IgD-negative memory B cell (primary cell): ENCODE measurements at regions not wholly inside any gene's neighbourhood (a gene's known extent, or its start where the extent isn't known, plus 50 kb on each side); places are given as distances from the start of the nearest gene placed in this dataset.

ENCODE experiments used
- H3K27ac Mint-ChIP-seq, 3 donors: one replicate each; pipeline ENCODE4 v1.8.0; 2020 to 2022; ENCODE audit warnings: mild to moderate bottlenecking in 3 of 3, mixed read lengths in 3 of 3, moderate library complexity in 1 of 3
- H3K27me3 Mint-ChIP-seq: one replicate; pipeline ENCODE4 v1.8.0; 2021; ENCODE audit warnings: mixed read lengths
- H3K36me3 Mint-ChIP-seq: one replicate; pipeline ENCODE4 v1.8.0; 2020; ENCODE audit warnings: mild to moderate bottlenecking, mixed read lengths
- H3K4me1 Mint-ChIP-seq, 3 donors: one replicate each; pipeline ENCODE4 v1.8.0; 2020 to 2022; ENCODE audit warnings: mixed read lengths in 3 of 3, mild to moderate bottlenecking in 1 of 3
- H3K4me3 Mint-ChIP-seq, 4 donors: one replicate each; pipeline ENCODE4 v1.8.0; 2020 to 2022; ENCODE audit warnings: mild to moderate bottlenecking in 4 of 4, mixed read lengths in 4 of 4, moderate library complexity in 3 of 4
- H3K9me3 Mint-ChIP-seq, 3 donors: one replicate each; pipeline ENCODE4 v1.8.0; 2020 to 2021; ENCODE audit warnings: mixed read lengths in 3 of 3, mild to moderate bottlenecking in 1 of 3

DNA sequence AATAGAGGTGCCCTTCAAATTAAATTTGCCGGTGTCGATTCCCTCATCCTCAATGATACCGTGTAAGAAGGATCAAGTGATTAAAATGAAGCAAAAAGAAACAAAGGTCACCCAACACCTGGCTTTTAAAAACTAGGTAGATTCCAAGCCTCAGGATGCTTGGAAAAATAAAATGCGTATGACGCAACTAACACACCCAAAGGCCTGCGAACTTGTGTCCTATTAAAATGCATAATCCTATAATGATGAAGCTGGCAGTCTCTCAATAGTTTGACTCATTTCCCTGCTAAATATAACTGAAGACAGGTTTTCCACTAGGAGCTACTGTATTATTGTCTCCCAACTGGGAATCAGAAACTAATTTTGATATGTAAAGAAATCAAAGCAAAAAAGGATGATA, 263.2 kb downstream of the DHX15 start:
- Mint-ChIP-seq H3K4me3 (no peak overlapping the region), H3K27ac (no peak overlapping the region)

DNA sequence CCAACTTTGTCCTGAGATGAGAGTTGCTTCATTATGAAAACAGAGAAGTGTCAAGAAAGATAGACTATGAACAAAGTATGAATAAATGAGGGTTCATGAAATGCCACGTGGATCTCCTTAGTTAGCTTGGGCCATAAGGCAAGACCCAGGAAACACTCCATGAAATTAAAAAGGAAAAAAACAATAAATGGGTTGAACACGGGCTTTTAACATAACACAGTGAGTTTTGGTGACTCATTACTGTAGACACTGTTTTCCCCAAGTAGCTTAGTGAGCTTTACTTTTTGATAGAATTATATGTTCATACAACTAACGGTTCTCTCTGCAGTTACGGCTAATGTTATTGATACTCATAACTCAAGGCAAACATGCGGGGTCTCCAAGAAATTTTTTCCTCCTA, 265.0 kb downstream of the DHX15 start:
- no peaks in the 10 kb centered on the region for H3K4me1 Mint-ChIP-seq
- no peaks in the 10 kb centered on the region for H3K27me3 Mint-ChIP-seq
- H3K36me3 Mint-ChIP-seq = no peaks in the 10 kb centered on the region
- H3K9me3 Mint-ChIP-seq = no peaks in the 10 kb centered on the region
- H3K27ac Mint-ChIP-seq = no peak overlapping the region
- no peak overlapping the region for H3K4me3 Mint-ChIP-seq

More for the DNA sequence above, 263.2 kb downstream of the DHX15 start:
- no peaks in the 10 kb centered on the region for H3K36me3 Mint-ChIP-seq
- H3K4me1 Mint-ChIP-seq = no peaks in the 10 kb centered on the region
- no peaks in the 10 kb centered on the region for H3K9me3 Mint-ChIP-seq
- no peaks in the 10 kb centered on the region for H3K27me3 Mint-ChIP-seq

DNA sequence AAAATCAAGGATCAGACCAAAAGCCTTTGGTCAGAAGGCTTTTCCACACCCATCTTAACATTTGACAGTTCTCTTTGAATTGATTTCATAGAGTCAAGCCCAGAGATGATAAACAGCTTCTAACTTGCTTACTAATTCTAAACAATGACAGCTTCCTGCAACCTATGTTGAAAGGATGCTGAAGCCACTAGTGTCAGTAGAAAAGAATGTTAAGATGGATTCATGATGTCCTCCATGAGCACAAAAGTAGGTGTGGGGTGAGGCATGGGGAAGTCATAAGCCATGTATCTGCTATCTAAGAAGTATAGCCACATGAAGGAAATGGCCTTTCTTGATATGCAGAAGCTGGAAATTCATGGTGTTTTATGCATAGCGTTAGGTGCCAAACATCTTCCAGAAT, 269.3 kb downstream of the DHX15 start:
- no peak overlapping the region for H3K4me3 Mint-ChIP-seq
- H3K4me1 Mint-ChIP-seq = no peaks in the 10 kb centered on the region
- no peaks in the 10 kb centered on the region for H3K36me3 Mint-ChIP-seq
- no peak overlapping the region for H3K27ac Mint-ChIP-seq
- peaks cover 0 to 7% (median 3%) of the 10 kb centered on the region in 3 donors for H3K9me3 Mint-ChIP-seq
- no peaks in the 10 kb centered on the region for H3K27me3 Mint-ChIP-seq

DNA sequence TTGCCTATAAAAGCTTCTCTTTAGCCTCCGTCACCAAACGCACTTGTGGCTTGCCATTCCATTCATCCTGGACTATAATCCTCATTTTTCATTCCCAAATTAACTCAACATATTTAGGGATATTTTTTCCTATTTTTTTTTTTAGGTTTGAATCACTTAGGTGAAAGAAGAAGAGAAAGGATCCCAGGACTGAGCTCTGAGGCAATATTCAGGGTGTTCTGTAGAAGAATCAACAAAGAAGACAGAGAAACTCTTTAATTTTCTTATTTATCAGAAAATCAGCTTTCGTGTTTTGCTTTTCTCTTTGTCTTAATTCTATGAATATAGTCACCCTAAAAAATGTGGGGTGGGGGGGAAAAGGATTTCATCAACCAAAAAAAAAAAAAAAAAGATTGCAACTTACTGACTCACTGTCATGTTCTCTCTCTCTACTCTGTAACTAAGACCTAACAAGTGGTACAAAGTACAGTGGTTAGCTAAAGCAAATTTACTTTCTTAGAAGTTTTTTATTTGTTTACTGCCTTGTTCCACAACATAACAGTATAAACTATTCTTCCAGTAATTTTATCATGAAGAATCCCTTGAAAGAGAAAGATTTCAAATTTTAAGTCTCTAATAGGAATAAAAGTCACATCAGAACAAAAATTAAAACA, 272.0 kb downstream of the DHX15 start:
- no peaks in the 10 kb centered on the region for H3K4me1 Mint-ChIP-seq
- H3K27ac Mint-ChIP-seq = no peak overlapping the region
- H3K9me3 Mint-ChIP-seq = peaks cover 0 to 11% (median 9%) of the 10 kb centered on the region in 3 donors
- no peaks in the 10 kb centered on the region for H3K36me3 Mint-ChIP-seq
- no peaks in the 10 kb centered on the region for H3K27me3 Mint-ChIP-seq
- no peak overlapping the region for H3K4me3 Mint-ChIP-seq

DNA sequence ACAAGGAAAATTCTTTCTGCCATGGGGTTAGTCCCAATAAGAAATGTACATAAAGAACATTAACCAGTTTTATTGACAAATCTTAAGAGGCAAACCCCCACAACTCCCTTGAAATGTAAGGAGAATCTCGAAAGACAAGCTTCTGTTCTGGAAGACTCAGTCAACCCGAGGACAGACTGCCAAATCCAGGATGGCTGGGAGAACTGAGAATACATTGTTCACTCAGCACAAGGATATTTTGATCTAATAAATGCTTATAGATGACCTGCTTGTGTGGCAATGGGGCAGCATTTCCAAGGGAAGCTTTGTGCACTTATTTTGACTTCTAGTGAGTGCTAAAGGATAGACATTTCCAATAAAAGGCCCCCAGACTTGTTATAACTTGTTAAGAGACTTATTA, 280.4 kb downstream of the DHX15 start:
- Mint-ChIP-seq H3K4me1 (no peaks in the 10 kb centered on the region), H3K27ac (no peak overlapping the region), H3K27me3 (no peaks in the 10 kb centered on the region), H3K4me3 (no peak overlapping the region), H3K36me3 (no peaks in the 10 kb centered on the region), H3K9me3 (peaks cover 0 to 5% (median 4%) of the 10 kb centered on the region in 3 donors)

DNA sequence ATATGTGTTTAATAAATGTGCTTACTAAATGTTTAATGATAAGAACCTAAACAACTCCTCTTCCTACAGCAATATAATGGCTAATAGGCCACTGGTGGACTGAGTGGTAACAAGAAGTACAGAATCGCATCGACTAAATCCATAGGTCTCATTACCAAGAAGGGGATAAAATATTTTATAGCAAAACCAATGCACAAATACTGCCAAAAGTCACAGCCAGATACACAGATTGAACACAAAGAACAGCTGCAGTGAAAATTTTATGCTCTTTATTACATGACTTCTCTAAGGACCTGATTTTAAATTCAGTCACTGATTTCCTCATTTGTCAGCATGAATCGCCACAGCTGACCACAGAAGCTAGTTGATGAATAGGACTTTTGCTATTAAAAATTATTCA, 285.4 kb downstream of the DHX15 start:
- Mint-ChIP-seq H3K4me1 (no peaks in the 10 kb centered on the region), H3K4me3 (no peak overlapping the region), H3K9me3 (peaks cover 0 to 3% (median 2%) of the 10 kb centered on the region in 3 donors)

DNA sequence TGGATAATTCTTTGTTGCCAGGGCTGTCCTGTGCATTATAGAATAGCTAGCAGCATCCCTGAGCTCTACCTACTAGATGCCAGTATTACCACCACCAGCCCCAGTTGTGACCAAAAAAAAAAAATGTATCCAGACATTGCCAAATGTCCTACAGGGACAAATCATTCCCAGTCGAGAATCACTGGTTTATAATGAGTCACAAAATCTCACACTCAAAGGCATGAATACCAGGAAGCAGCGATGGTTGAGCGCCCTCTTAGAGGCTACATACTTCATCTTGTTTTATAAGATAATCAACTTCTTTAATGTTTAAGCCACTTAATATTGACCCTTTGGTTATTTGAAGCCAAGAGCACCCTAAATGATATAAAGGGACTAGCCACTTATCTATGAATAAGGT, 297.3 kb downstream of the DHX15 start:
- no peaks in the 10 kb centered on the region for H3K27me3 Mint-ChIP-seq
- H3K4me3 Mint-ChIP-seq = no peak overlapping the region
- no peaks in the 10 kb centered on the region for H3K36me3 Mint-ChIP-seq
- H3K27ac Mint-ChIP-seq = no peak overlapping the region
- H3K4me1 Mint-ChIP-seq = peaks cover 0 to 3% (median 0%) of the 10 kb centered on the region in 3 donors
- H3K9me3 Mint-ChIP-seq = peaks cover 0 to 4% (median 2%) of the 10 kb centered on the region in 3 donors

More for the DNA sequence above, 285.4 kb downstream of the DHX15 start:
- Mint-ChIP-seq H3K36me3 (no peaks in the 10 kb centered on the region), H3K27me3 (no peaks in the 10 kb centered on the region), H3K27ac (no peak overlapping the region)

DNA sequence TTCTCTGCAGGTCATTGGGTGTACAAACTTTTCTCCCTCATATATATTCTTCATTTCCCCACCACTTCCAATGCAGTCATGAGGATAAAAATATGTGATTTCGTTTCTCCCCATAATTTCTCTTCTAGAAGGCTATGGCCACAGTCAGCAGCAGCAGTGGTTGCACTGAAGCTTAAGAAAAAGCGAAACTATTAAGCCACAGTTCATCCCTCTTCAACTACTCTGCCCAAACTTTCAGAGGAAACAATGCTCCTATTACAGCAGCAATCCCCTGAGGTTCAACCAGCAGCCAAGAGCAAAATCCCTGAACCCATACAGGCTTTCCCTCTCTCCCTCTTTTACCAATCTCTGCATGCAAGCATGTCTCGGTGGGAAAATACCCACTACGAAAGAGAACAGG, 298.6 kb downstream of the DHX15 start:
- Mint-ChIP-seq H3K27ac (no peak overlapping the region), H3K36me3 (no peaks in the 10 kb centered on the region), H3K27me3 (no peaks in the 10 kb centered on the region), H3K9me3 (peaks cover 0 to 4% (median 2%) of the 10 kb centered on the region in 3 donors), H3K4me1 (peaks cover 0 to 2% (median 0%) of the 10 kb centered on the region in 3 donors), H3K4me3 (no peak overlapping the region)

DNA sequence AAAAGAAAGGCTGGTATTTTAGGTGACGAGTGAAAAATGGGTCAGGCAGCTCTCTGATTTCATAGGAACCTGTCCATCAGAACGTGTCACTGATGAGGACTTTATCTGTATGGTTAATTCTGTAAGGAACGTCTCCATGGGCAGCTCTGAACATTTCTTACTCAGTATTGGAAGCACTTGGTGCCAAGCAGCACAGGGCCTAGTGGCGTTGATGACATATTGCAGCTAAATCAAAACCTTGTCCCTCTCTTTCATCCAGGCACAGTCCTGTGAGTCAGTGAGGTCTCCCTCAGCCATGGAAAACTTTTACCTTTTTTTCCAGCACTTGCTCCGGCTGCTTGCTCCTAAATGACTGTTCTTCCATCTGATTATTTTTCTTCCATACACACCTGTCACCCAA, 301.9 kb downstream of the DHX15 start:
- H3K4me3 Mint-ChIP-seq = no peak overlapping the region
- H3K36me3 Mint-ChIP-seq = no peaks in the 10 kb centered on the region
- no peaks in the 10 kb centered on the region for H3K27me3 Mint-ChIP-seq
- H3K9me3 Mint-ChIP-seq = peaks cover 0 to 4% (median 1%) of the 10 kb centered on the region in 3 donors
- no peak overlapping the region for H3K27ac Mint-ChIP-seq
- peaks cover 0 to 4% (median 0%) of the 10 kb centered on the region in 3 donors for H3K4me1 Mint-ChIP-seq

DNA sequence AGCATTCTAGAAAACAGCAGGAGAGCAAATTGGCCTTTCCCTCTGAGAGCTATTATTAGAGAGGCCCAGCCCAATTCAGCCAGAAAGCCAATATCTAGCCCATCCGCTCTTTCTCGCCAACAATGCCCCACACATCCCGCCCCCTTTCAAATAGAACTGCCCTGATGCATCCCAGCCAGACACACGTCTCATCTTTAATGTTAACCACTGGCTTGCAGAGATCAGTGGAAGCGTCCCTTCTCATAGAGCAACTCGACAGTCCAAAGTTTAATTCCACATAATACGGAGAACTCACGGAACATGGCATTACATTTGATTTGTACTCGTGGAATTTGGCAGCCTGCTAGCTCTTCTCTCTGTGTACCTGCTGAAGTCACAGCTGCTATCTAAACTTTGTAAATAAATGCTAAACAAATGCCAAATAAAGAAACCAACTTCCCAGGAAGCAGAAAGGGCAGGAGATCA, 304.4 kb downstream of the DHX15 start:
- no peak overlapping the region for H3K4me3 Mint-ChIP-seq
- no peaks in the 10 kb centered on the region for H3K27me3 Mint-ChIP-seq
- no peaks in the 10 kb centered on the region for H3K36me3 Mint-ChIP-seq
- H3K9me3 Mint-ChIP-seq = peaks cover 0 to 2% (median 1%) of the 10 kb centered on the region in 3 donors
- H3K27ac Mint-ChIP-seq = no peak overlapping the region
- H3K4me1 Mint-ChIP-seq = peaks cover 0 to 4% (median 0%) of the 10 kb centered on the region in 3 donors

DNA sequence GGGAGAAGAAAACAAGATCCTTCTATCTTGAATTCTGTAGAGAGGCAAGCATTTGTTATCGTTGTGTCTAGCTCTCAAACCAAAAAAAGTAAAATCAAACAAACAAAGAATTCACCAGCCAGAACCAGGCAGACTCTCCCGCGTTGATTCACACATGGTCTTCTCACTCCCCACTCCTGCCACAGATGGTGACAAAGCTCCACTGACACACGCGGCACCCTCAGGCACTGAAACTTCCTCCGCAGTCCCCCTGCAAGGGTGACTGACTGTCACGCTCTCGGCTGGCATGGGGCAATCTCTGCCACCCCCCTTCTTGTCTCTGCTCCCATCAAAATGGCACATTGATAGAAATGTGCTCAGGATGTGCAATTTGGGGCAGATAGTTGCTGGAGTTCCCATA, 304.9 kb downstream of the DHX15 start:
- peak overlapping the region in 1 of 4 donors; percentile 67 for H3K4me3 Mint-ChIP-seq
- H3K4me1 Mint-ChIP-seq = peaks cover 0 to 4% (median 0%) of the 10 kb centered on the region in 3 donors
- peaks cover 0 to 2% (median 1%) of the 10 kb centered on the region in 3 donors for H3K9me3 Mint-ChIP-seq
- no peak overlapping the region for H3K27ac Mint-ChIP-seq
- H3K36me3 Mint-ChIP-seq = no peaks in the 10 kb centered on the region
- H3K27me3 Mint-ChIP-seq = no peaks in the 10 kb centered on the region

DNA sequence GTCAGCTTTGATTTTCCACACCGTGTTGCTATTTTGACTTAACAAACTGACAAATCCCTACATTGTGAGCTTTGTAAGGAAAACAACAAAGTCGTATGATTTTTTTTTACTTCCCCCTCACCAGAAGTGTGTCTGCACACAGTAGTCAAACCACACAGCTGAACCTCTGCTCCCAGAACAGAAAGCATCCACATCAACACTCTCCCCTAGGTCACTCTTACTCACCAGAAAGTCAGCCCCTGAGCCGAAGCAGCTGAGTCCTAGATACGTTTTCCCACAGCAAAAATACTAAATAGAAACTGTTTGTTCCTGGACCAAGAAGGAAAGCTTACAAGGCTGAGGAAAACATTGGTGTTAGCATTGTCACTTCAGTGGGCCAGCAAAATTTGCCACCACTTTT, 305.7 kb downstream of the DHX15 start:
- Mint-ChIP-seq H3K4me1 (peaks cover 0 to 4% (median 0%) of the 10 kb centered on the region in 3 donors), H3K27ac (no peak overlapping the region), H3K27me3 (no peaks in the 10 kb centered on the region), H3K4me3 (no peak overlapping the region), H3K9me3 (peaks cover 0 to 2% (median 1%) of the 10 kb centered on the region in 3 donors), H3K36me3 (no peaks in the 10 kb centered on the region)

DNA sequence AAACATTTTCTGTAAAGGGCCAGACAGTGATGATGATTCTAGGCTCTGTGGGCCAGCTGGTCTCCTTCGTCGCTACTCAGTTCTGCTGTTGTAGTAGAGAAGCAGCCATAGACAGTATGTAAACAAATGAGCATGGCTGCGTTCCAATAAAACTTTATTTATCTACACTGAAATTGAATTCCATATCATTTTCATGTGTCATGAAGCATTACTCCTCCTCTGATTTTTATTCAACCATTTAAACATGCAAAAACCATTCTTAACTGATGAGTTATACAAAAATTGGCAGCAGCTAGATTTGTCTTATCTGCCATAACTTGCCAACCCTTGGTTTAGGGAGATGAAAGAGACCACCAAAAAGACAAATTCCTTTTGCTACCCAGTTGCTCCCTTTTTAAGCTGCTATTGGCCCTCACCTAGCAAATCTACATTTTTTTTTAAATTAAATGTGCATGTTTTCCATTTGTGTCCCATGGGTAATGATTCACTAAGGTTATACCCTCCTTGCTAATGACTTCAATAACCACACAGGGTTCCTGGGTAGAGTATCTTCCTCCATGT, 309.9 kb downstream of the DHX15 start:
- Mint-ChIP-seq H3K9me3 (peaks cover 0 to 2% (median 2%) of the 10 kb centered on the region in 3 donors), H3K27me3 (peaks cover 1% of the 10 kb centered on the region), H3K4me3 (no peak overlapping the region), H3K27ac (no peak overlapping the region), H3K36me3 (no peaks in the 10 kb centered on the region), H3K4me1 (peaks cover 0 to 4% (median 0%) of the 10 kb centered on the region in 3 donors)

DNA sequence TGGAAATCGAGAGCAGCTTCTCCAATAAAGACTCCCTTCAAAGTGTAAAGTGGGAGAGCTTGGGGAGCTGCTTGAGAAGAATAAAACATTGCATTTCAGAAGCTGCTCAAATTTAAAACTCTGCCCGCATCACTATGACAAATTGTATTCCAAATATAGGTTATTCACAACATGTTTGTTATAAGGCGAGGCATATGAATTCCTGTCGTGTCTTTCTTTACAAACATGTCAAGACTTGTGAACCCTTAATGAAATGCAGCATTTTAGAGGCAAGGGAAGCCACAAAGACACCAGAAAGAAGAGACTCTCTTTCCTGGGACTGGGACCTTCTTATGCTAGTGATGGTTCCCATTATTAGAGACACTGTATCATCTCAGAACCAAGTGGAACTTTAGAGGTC, 311.2 kb downstream of the DHX15 start:
- peaks cover 0 to 2% (median 2%) of the 10 kb centered on the region in 3 donors for H3K9me3 Mint-ChIP-seq
- H3K4me3 Mint-ChIP-seq = no peak overlapping the region
- no peaks in the 10 kb centered on the region for H3K4me1 Mint-ChIP-seq
- no peak overlapping the region for H3K27ac Mint-ChIP-seq
- H3K27me3 Mint-ChIP-seq = peaks cover 1% of the 10 kb centered on the region
- no peaks in the 10 kb centered on the region for H3K36me3 Mint-ChIP-seq

DNA sequence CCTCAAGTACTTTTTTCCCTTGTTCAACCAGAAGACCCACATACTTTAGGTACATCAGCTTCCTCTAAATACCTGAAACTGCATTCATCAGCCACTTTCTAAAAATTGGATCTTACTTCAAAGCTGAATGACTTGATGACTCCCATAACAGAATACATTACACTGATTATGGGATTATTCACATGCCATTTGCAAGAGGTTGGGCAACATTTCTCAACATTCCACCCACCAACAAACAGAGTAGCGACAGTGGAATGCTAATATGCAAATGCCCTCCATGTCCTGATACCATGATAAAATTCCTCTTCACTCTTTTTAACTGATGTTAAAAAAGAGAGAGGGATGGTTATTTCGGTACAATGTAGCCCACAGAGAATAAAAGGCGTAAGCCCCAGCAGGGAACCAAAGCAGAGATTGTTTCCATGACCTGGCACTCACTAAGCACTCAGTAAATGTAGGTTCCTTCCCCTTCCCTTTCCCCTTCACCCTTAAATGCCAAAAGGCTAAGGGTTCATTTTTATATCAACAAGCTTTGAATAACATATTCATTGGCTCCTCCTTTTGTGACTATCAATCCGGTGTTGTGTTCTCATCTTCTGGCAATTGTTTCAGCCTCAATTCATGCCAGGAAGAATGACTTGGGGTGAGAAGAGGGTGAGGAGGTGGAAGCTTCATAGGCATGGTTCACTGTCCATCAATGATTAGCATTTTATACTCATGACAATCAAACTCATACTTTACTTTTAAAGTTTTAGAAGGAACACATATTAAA, 317.2 kb downstream of the DHX15 start:
- H3K9me3 Mint-ChIP-seq = peaks cover 0 to 5% (median 0%) of the 10 kb centered on the region in 3 donors
- H3K27me3 Mint-ChIP-seq = peaks cover 2% of the 10 kb centered on the region
- no peaks in the 10 kb centered on the region for H3K36me3 Mint-ChIP-seq
- no peak overlapping the region for H3K27ac Mint-ChIP-seq
- H3K4me3 Mint-ChIP-seq = no peak overlapping the region
- peaks cover 0 to 2% (median 0%) of the 10 kb centered on the region in 3 donors for H3K4me1 Mint-ChIP-seq
